Stimulated activated CD4-positive, alpha-beta T cell treated with anti-CD3 and anti-CD28 coated beads, Interleukin-12 subunit alpha, Interleukin-12 subunit beta, amount 100 ng/mL, for 4 hours (primary cell): ENCODE measurements at regions not wholly inside any gene's neighbourhood (a gene's known extent, or its start where the extent isn't known, plus 50 kb on each side); places are given as distances from the start of the nearest gene placed in this dataset.
A peak's percentile ranks its signal among the peaks of the same experiment; 100 is the strongest.

Source experiments
- DNase-seq: peaks from one replicate; pipeline ENCODE4 v3.0.0-alpha.2; 2020

DNA sequence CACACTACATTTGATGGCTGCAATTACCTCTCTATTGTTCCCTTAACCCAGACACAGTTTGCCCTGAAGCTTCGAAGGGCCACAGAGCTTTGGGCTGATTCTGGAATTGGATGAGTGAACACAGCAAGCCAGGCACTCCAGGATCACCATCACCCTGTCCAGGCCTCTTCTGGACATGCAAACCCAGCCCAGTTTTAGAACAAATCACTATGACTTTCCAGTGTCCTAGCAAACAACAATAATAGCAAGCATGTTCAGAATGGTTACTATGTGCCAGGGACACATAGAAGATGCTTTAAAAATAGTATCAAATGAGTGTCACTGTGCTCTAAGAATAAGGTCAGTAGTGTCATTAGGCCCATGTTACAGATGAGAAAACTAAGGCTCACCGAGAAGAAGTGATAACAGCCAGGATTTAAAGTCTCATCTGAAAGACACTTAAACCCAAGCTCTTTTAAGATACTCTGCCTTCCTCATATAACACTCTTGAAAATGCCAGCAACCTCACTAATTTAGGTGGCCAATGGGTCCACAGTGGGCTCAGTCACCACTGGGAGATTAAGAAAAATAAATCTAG, 191.7 kb upstream of the STK17B start:
- no peak for DNase-seq

DNA sequence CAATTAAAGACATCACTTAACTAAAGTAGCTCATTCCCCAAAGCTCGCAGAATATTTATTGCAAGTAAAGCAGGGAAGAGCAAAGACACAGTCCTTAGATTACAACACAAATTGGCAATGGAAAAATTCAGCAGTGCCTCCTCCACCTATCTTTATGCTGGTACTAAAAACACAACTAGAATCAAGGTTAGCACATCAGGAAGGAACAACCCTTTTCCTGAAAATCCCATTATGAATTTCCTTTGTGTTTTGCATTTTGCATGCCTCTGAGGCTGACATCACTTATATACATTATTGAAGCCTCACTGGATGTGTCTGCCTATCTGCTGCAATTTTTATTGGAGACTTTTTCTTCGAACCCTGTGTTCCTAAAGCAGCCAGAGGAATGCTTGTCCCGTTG, 193.8 kb upstream of the STK17B start:
- no peak for DNase-seq

DNA sequence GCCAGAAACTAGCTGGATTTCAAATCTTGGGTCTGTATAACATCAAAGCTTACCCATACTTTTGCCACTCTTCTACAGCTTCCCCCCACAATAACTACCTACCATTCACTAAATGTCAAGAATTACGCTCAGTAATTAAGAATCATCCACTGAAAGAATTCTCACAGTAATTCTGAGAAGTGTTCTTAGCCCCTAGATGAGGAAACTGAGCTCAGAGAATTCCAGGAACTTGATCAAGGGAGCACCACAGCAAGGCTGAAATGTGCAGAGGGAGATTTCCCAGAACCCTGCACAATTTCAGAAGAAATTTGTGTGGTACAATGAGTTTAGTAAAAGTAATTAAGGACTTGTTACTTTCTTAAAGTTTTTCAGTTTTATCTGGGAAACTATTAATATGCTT, 194.5 kb upstream of the STK17B start:
- DNase-seq = no peak

DNA sequence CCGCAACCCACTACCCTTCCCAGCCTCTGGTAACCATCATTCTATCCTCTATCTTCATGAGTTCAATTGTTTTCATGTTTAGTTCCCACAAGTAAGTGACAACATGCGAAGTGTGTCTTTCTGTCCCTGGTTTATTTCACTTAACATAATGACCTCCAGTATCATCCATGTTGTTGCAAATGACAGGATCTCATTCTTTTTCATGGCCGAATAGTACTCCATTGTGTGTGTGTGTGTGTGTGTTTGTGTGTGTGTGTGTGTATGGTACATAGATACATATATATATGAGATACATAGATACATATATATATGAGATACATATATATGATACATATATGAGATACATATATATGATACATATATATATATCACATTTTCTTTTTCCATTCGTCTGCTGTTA, 196.3 kb upstream of the STK17B start:
- no peak for DNase-seq

DNA sequence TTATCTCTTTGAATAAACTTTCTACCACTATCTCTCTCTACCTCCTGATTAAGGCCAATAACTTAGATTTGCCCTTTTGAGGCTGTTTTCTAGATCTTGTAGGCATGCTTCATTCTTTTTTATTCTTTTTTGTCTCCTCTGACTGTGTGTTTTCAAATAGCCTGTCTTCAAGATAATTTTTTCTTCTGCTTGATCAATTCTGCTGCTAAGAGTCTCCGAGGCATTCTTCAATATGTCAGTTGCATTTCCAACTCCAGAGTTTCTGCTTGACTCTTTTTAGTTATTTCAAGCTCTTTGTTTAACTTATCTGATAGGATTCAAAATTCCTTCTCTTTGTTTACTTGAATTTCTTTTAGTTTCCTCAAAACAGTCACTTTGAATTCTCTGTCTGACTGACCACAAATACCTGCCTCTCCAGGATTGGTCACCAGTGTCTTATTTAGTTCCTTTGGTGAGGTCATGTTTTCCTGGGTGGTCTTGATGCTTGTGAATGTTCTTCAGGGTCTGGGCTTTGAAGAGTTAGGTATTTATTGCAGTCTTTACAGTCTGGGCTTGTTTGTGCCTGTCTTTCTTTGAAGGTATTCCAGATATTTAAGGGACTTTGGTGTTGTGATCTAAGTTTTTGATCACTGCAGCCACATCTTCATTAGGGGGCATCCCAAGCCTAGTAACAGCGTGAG, 197.3 kb upstream of the STK17B start:
- DNase-seq = no peak

DNA sequence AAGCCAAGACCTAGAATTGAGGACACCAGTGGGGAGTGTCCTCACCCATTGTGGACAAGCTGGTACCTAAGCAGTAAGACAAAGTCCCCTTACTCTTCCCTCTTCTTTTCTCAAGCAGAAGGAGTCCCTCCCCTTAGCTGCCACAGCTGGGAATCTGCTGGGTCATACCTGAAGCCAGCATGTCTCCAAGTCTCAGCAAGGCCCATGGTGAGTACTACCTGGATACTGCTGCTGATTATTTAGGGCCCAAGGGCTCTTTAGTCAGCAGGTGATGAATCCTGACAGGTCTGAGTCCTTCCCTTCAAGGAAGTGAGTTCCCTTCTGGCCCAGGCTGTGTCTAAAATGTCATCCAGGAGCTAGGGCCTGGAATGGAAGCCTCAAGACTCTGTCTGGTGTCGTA, 198.6 kb upstream of the STK17B start:
- no peak for DNase-seq

DNA sequence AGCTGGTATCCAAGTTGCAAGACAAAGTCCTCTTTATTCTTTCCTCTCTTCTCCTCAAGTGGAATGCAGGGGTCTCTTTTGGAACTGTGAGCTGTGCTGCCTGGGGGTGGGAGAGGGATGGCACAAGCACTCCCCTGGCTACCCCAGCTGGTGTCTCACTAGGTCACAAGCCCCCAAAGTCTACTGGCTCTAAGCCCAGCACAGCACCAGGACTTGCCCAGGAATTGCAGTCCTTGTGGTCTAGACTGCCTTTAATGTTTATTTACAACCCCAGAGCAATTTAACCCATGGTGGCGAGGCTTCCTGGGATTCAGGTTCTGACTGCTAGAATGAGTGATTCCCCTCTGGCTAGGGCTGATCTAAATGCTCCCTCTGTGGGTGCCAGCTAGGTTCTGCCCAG, 199.0 kb upstream of the STK17B start:
- no peak for DNase-seq

DNA sequence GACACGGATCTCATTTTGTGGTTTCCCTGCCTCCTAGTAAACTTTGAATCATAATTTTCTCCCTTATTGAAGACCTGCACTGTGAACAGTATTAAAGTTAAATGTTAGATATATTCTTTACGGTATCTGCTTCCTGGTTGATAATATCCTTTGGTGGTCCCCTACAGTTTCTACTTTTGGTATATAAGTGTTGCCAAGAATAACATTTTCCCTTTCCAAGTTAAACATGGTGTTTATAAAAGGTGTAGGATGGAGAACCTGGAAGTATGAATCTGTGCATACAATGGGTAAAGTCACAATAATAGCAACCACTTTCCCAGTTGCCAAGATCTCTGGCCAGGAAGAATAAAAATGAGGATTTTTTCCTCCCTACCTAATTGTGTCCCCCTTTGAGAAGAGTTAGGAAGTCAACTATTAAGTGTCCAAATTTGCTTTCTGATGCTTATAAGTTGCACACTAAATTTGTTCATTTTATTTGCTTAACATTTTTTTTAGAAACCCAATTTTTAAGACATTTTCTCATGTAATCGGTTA, 201.0 kb upstream of the STK17B start:
- DNase-seq = no peak

DNA sequence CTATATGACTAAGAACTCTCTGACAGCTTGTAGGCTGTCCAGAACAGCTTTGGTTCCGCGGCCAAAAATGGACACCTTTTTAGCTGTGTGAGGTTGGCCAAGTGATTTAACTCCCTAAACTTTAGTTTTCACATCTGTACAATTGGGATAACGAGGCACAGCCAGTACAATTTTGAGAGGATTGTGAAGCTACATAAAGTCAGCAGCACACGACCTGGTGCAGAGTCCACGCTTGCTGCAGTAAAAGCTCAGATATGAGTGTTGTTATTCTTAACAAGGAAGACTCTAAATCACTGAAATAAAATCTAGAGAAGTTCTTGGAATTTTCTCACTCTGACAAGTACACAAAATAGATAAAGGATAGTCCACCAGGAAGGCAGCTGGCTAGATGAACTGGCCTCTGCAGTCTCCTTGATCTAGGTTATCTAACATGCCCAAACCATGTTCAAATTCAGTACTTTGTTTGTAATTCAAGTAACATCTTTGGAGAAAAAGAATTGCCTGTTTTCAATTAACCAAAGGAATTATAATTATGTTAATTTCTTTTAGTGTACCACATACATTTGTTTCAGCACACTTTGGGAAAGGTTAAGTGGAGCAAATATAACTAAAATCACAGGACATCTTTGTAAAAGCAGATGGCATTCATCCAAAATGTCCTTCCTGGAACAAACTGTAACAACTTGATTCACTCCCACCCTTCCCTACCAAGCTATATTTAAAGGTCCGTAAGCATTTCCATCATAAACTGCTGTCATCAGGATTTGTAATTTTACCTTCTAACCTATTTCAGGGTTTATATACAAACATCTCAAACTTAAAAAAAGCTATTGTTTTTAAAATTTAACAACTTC, 201.7 kb upstream of the STK17B start:
- no peak for DNase-seq

DNA sequence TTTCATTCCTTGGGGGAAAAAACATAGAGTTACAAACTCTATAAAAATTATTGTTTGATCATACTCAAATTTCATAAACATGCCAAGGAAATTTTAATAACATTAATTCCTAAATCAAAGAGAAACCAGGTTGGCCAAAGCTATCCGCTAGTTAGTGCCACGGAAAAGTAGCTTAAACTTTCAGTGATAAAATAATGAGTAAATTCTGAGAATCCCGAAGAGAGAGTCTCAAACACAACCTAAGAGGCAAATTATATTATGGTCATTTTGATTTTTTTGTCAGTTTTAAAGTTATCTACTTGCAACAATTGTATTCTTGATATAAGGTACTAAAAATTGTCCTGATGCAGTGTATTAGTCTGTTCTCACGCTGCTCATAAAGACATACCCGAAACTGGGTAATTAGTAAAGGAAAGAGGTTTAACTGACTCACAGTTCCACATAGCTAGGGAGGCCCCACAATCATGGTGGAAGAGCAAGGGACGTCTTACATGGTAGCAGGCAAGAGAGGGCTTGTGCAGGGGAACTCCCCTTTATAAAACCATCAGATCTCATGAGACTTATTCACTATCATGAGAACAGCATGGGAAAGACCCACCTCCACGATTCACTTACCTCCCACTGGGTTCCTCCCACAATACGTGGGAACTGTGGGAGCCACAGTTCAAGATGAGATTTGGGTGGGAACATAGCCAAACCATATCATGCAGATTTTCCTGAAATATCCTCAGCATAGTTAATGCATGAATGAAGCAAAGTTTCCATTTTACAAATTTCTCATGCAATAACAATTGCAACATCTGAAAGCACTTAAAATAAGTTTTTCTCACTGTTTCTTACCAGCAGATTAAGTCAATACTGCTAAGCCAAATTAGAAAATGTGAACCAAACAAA, 205.9 kb upstream of the STK17B start:
- peak; percentile 6 for DNase-seq

DNA sequence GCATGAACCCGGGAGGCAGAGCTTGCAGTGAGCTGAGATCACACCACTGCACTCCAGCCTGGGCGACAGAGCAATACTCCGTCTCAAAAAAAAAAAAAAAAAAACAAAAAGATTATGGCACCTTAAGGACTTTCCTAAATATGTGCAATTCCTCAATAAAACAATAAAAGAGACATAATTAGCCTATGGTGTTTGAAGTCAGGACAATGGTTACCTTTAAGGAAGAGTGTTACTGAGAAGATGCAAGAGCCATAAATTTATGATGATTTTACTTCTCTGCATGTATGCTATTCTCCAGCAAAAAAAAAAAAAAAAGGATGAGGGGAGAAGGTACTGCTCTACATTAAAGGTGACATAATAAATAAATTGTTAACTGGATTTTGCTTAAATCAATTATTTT, 208.2 kb upstream of the STK17B start:
- no peak for DNase-seq

DNA sequence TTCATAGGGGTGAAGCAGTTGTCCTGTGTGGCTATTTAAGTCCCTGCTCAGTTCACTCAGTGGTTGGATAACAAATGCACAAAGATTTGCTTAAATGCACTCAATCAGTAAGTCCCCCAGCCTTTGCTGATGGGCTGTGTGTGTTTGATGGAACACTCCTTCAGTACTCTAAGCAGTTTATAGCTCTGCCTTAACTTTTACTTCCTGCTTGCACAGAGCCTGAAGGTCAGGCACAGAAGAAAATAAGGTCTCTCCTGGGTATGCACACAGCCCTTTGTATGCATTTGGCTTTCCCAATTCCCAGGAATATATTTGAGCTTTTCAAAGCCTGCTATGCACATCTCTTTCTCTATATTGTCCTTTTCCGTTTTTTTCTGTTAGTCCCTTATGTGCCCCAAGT, 208.7 kb upstream of the STK17B start:
- no peak for DNase-seq

DNA sequence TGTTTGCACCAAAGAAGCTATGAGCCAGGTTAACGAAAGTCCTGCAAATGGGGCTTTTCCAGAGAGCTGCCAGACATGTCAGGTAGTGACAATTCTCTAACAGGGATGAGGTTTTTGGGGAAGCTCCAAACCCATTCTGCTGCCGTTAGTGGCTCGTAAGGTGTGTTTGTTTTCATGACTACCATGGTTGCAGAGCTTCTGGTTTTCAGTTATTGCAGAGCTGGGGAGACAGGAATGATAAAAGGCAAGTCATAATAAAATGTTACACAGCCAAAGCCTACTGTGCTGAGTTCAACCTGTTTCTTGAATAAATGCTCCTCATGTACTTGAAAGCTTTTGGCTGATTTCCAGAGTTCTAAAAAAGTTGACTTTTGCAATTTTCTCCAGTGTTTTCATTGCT, 209.2 kb upstream of the STK17B start:
- DNase-seq = no peak

DNA sequence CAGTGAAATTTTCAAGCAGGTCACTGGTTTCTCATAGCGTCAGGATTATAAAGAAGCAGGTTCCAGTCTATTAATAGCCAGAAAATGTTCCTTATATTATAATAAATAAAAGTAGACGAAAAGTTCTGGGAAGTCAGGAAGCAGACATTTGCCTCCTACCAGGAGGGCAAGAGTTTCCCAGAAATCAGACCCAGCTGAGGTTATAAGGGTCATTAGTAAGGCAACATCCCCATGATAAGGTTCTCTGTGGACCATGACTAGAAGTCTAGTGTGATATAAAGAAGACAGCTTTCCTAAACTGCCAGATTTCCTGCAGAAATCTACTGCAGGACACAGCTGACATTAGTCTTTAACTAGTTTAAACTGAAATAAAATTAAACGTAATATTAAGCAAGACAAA, 210.1 kb upstream of the STK17B start:
- DNase-seq = no peak

DNA sequence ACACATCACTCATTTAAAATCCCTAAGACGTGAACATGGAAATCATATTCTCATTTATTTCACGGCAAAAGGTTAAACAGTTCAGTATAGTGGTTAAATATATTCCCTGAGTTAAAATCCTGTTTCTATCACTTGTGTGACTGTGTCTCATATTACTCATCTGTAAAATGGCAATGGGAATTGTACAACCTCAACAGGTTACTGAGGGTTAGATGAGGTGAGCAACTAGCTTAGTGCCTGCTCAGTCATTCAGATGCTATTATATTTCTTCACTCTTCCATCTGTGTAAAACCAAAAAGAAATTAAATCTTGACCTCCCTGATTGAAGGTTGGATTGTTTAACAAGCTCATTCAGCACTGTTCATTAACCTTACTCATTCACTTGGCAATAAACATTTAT, 212.4 kb upstream of the STK17B start:
- DNase-seq = no peak

DNA sequence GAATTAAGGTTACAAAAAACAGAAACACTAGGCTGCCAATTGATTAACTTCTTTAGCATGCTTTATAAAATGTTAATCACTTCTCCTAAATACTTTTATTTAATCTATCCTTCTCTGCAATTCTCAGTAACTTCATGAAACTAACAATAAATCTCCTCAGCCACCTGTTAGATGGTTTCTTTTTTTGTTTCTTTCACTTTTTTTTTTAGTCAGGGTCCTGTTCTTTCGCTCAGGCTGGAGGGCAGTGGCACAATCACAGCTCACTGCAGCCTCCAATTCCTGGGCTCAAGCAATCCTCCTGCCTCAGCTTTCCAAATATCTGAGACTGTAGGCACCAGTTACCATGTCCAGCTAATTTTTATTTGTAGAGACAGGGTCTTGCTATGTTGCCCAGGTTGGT, 213.4 kb upstream of the STK17B start:
- DNase-seq = no peak

DNA sequence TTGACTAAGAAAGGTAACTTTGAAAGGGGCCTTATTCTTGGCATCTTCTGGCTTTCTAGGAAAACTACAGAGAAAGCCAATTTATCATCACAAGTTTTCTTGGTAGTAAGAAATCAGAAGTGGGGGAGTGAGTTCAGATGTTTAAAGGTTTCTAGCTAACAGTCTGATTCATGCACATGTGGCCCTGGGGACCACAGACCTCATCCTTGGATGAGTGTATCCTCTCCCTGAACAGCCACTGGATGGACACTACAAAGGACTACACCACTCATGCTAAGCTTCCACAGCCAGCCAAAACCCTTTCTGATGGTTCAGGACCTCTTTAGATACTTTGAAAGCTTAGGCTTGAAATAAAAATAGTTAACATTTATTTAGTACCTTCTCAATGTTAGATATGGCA, 218.3 kb upstream of the STK17B start:
- DNase-seq = no peak

DNA sequence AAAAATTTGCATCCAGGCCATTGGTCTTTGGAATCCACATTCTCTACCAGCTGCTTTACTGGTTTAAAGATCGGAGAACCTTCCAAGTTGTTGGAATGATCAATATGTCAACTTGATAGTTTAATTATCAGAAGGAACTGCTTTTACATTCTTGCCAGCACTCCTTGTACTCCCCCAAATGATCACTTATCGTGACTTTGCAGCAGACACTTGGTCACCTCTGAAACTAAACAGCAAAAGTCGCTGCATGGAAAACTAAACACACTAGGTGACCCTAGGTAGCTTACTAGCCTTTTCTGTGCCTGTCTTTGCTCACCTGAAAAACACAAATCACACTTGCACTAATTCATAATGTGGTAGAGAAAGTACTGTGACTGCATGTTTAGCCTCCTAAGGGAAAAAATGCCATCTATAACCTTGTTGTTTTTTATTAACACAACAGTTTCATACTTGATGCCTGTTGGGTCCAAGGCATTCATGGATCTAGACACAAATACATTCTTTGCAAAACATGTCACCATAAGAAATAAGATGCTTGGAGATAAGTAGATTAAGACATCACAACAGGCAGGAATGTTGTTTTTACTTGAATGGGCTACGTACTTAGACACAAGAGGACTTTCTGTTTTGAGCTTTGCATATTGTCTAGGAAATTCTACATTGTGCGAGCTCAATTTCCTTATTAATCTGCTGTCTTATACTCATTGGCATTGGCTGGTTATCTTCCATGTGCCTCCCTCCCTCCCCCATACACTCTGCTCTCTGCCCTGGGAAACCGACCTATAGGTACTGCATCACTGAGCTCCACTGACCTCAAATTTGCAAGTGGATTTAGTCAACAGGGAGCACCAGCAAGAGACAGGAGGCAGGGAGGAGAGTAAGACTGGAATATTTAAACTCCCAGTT, 219.1 kb upstream of the STK17B start:
- DNase-seq = no peak

DNA sequence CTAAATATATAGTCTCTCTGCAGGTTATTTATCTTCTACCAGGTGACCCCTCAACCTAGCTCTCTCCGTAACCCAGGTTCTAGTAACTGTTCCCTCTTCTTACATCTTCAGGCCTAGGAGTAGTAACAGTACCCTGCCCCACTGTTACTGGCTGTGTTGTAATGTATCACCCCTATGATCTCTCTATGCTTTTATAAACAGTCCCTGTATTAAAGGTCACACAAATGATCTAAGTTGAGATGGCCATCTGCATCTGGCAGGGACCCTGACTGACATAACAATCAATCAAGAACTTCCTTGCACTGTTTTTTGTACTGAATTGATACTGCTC, 219.7 kb upstream of the STK17B start:
- no peak for DNase-seq

DNA sequence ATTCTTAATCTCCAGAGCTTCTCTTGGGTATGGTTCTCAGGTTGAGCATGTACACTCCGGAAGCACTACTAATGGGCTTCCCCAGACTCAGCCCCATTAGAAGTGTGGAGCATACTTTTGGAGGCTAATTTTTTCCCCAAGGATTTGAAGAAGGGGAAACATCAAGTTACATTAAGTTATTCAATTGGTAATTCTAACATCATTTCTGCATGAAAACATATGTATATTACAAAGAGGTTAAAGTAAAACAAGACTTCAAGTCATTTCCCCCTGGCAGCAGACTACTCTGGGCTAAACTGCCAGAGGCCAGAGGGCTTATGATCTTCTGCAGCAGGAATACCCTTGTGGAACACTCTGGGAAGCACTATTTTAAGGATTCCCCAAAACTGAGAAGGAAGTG, 227.7 kb upstream of the STK17B start:
- no peak for DNase-seq

DNA sequence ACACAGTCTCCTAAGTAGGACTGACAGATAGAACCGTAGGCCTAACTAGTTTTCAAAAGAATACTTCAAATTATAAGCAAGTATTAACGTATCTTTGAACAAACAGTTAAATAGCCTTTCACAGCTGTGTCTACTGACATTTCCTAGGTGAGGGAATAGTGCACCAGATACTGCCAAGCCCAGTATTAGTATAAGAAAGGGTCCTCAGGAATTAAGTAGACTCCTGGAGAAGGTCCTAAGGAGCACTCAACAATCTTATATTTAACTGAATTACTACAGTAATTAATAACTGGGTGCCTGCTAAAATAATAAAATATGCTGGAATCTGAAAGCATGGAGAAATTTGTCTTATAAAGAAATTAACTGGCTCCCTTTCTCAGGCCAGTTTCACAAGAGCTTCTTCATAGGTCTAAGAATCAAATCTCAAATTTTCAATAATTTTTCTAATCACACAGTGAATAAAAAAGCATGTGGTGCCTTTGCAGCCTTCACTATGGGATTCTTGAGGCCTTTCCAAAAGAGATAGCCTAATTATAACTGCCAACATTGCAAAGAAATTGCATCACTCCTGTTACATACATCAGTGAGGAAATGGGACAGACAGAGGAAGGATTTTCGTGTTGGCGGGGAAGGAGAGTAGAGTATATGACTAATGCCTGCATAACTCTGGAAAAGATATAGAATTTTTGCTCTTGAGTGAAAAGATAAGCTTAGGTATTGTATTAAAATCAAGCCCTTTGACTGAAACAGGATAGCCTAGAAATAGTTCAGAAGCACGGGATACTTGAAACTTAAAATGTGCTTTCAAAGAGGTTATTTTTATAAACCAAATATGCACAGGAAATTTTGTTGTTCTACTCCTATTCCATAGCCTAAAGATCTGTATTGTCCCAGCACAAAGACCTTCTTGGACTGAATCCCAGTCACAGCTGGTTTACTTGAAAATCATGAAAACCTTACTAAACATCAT, 228.6 kb upstream of the STK17B start:
- no peak for DNase-seq
